ENCODE measurements at regions not wholly inside any gene's neighbourhood (a gene's known extent, or its start where the extent isn't known, plus 50 kb on each side); places are given as distances from the start of the nearest gene placed in this dataset.
"Not testable (repeated sequence)": the region's sequence is repeated elsewhere in the genome, so short reads cannot be mapped to it uniquely, and the experiment has no call there.

DNA sequence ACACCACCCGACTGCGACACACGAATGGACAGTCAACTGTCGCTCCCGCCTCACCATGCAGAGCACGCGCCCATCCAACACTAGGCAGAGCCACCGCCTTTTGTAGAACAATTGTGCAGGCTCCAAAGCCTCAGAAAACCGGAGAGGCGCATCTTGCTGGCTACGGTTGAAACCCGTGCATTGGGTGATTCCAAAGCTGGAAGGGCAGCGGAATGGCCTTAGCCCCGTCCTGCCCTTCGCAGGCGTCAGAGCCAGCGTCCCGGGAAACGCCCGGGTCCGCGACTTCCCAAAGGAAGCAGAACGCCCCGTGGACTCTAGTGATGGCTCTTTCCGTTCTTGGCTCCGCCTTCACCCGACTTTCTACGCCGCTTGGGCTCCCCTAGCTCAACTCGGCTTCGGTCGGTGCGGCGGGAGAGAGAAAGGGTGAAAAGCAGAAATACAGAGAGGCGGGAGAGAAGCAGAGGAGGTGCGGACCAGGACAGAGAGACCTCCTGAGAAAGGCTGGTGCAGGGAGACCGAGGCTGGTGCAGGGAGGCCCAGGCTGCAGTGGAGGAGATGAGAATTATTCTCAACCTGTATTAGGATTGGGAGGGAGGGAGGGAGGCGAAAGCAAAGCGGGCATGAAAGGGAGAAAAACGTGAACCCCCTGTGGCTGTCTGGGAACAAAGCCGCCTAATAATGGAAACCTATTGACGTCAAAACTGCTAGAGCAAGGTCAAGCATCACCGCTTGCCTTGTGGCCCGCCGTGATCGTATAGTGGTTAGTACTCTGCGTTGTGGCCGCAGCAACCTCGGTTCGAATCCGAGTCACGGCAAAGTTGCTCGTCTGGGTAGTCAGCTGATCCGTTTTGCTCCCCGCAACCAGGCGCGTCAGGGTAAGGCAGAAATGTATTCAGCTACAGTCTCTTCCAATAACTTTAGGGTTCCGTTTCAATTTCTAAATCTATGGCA, 99.5 kb downstream of the PRKAB2 start:
- DNase-seq (ENCODE audit: low spot score in 2 of 2) = no peak
- H3K4me3 ChIP-seq = peak overlapping the region in 3 of 4 donors; percentile 1 to 27 (median 25)
- no peaks in the 10 kb centered on the region for H3K36me3 ChIP-seq
- no peaks in the 10 kb centered on the region for H3K9me3 ChIP-seq
- peaks cover 0 to 16% (median 0%) of the 10 kb centered on the region in 4 donors for H3K4me1 ChIP-seq
- TF ChIP-seq, protein P1, sequence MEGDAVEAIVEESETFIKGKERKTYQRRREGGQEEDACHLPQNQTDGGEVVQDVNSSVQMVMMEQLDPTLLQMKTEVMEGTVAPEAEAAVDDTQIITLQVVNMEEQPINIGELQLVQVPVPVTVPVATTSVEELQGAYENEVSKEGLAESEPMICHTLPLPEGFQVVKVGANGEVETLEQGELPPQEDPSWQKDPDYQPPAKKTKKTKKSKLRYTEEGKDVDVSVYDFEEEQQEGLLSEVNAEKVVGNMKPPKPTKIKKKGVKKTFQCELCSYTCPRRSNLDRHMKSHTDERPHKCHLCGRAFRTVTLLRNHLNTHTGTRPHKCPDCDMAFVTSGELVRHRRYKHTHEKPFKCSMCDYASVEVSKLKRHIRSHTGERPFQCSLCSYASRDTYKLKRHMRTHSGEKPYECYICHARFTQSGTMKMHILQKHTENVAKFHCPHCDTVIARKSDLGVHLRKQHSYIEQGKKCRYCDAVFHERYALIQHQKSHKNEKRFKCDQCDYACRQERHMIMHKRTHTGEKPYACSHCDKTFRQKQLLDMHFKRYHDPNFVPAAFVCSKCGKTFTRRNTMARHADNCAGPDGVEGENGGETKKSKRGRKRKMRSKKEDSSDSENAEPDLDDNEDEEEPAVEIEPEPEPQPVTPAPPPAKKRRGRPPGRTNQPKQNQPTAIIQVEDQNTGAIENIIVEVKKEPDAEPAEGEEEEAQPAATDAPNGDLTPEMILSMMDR (IDR thresholded peaks at IDR 0.05) = no peak
- no peak for TF ChIP-seq EP300 (IDR thresholded peaks at IDR 0.05)
- no peak for TF ChIP-seq POLR2A (IDR thresholded peaks at IDR 0.05)
- no peak overlapping the region for H3K27ac ChIP-seq
- 7% methylated on average over 37 to 58 of the region's 58 CpGs for WGBS, 2 donors
- peaks cover 0 to 73% of the 10 kb centered on the region in 2 donors for H3K27me3 ChIP-seq

DNA sequence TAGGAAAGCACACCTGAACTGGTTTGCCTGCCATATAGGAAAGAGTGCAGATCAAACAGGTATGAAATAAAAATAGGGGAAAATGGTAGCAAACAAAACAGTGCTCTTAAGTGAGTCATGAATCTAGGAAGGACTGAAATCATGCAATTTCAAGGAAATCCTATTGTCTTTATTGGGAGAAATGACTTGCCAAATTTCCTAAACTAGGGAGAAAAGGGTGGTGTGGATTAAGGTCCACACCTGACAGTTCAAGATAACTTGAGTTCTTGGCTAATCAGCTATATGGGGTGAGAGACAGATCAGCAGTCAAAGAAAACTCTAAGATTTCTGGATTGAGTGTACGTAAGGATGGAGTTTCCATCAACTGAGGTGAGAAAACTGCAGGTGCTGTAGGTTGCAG, 101.1 kb downstream of the PRKAB2 start:
- no peak for DNase-seq (ENCODE audit: low spot score in 2 of 2)
- no peaks in the 10 kb centered on the region for H3K9me3 ChIP-seq
- no peak overlapping the region for H3K4me3 ChIP-seq
- H3K27ac ChIP-seq = no peak overlapping the region
- no peaks in the 10 kb centered on the region for H3K36me3 ChIP-seq
- peaks cover 0 to 57% of the 10 kb centered on the region in 2 donors for H3K27me3 ChIP-seq
- WGBS, 2 donors = 94 to 97% methylated on average over 1 of the region's 1 CpG
- peaks cover 0 to 12% (median 0%) of the 10 kb centered on the region in 4 donors for H3K4me1 ChIP-seq
- TF ChIP-seq, protein P1 (IDR thresholded peaks at IDR 0.05) = no peak
- TF ChIP-seq EP300 (IDR thresholded peaks at IDR 0.05) (no peak), POLR2A (IDR thresholded peaks at IDR 0.05) (no peak)

DNA sequence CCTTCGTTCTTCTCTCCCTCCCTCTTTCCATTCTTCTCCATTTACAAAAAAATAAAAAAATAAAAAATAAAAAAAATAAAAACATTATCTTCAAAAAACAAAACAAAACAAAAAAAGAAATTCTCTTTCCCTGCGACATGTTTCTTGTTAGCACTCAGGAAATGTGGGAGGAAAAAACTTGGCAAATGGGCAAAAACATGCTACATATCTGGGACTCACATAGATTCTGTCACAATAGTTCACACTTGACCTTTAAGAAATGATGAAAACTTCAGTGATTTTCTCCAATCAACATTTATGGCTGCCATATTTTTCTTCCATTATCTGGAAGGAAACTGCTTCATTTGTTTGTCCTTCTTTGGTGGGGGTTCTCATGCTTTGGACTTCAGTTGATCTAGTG, 109.3 kb downstream of the PRKAB2 start:
- TF ChIP-seq, protein P1 (IDR thresholded peaks at IDR 0.05) = no peak
- no peak for TF ChIP-seq EP300 (IDR thresholded peaks at IDR 0.05)
- TF ChIP-seq POLR2A (IDR thresholded peaks at IDR 0.05) = no peak
- Histone ChIP-seq H3K4me3 (no peak overlapping the region), H3K36me3 (no peaks in the 10 kb centered on the region), H3K27ac (no peak overlapping the region), H3K9me3 (peaks cover 0 to 32% (median 0%) of the 10 kb centered on the region in 4 donors), H3K4me1 (no peaks in the 10 kb centered on the region), H3K27me3 (no peaks in the 10 kb centered on the region)
- DNase-seq (ENCODE audit: low spot score in 2 of 2) = no peak
- 40 to 57% methylated on average over 2 of the region's 2 CpGs for WGBS, 2 donors

DNA sequence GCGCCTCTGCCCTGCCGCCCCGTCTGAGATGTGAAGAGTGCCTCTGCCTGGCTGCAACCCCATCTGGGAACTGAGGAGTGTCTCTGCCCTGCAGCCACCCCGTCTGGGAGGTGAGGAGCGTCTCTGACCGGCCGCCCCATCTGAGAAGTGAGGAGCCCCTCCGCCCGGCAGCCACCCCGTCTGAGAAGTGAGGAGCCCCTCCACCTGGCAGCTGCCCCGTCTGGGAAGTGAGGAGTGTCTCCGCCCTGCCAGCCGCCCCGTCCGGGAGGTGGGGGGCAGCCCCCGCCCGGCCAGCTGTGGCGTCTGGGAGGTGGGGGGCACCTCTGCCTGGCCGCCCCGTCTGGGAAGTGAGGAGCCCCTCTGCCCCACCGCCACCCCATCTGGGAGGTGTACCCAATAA, 110.4 kb downstream of the PRKAB2 start:
- not testable (repeated sequence) for H3K27ac ChIP-seq; H3K4me3 ChIP-seq; DNase-seq (ENCODE audit: low spot score in 2 of 2); H3K36me3 ChIP-seq; H3K27me3 ChIP-seq; H3K4me1 ChIP-seq
- 92 to 95% methylated on average over 19 to 21 of the region's 21 CpGs for WGBS, 2 donors
- H3K9me3 ChIP-seq = peaks cover 0 to 40% (median 0%) of the 10 kb centered on the region in 4 donors

DNA sequence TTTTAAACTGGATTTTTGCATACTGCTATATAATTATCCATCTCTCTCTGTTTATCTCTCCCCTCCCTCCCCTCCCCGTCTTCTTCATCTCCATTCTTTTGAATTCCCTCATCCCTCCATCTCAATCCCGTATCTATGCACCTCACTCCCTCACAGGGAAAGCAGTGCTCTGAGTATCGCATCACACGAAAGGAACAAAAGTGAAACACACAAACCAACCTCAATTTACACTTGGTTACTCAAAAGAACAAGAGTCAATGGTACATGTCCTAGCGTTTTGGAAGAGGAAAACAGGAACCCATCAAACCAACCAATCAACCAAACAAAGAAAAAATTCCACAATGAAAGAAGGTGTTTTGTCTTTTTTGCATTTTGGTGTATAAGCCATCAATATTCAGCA, 115.1 kb downstream of the NBPF12 start:
- Histone ChIP-seq H3K27me3 (no peaks in the 10 kb centered on the region), H3K27ac (no peak overlapping the region), H3K4me3 (no peak overlapping the region), H3K4me1 (no peaks in the 10 kb centered on the region), H3K9me3 (peaks cover 0 to 9% (median 0%) of the 10 kb centered on the region in 4 donors), H3K36me3 (no peaks in the 10 kb centered on the region)
- TF ChIP-seq EP300 (IDR thresholded peaks at IDR 0.05) (no peak), POLR2A (IDR thresholded peaks at IDR 0.05) (no peak)
- TF ChIP-seq, protein P1 (IDR thresholded peaks at IDR 0.05) = no peak
- DNase-seq (ENCODE audit: low spot score in 2 of 2) = no peak
- WGBS, 2 donors = 76 to 86% methylated on average over 5 of the region's 5 CpGs
